Natural killer cell treated with Interleukin-12 subunit alpha and Interleukin-12 subunit beta and Interleukin-15 and Interleukin-18, amount 100 ng/mL, for 72 hours (primary cell): ENCODE measurements at regions not wholly inside any gene's neighbourhood (a gene's known extent, or its start where the extent isn't known, plus 50 kb on each side); places are given as distances from the start of the nearest gene placed in this dataset.
A peak's percentile ranks its signal among the peaks of the same experiment; 100 is the strongest.
"Not testable (repeated sequence)": the region's sequence is repeated elsewhere in the genome, so short reads cannot be mapped to it uniquely, and the experiment has no call there.

Experiments
- ATAC-seq, 2 donors: fragments of 150-1000 bp; cut with Tn5 transposase in 1 of 2; sonication (Bioruptor Pico), chemical (Tn5 transposase) in 1 of 2; 2 replicates each; pipeline ENCODE4 v1.10.0; 2021
- DNase-seq: peaks from one replicate; pipeline ENCODE4 v3.0.0; 2022; ENCODE audit warnings: low spot score
- H3K27ac Mint-ChIP-seq, 2 donors: 1 replicate in 1 of 2; 2 replicates in 1 of 2; pipeline ENCODE4 v1.8.0; 2022; ENCODE audit warnings: mixed read lengths in 2 of 2, mild to moderate bottlenecking in 1 of 2, moderate library complexity in 1 of 2
- H3K27me3 Mint-ChIP-seq, 2 donors: 1 replicate in 1 of 2; 2 replicates in 1 of 2; pipeline ENCODE4 v1.8.0; 2022; ENCODE audit warnings: mixed read lengths in 2 of 2
- H3K36me3 Mint-ChIP-seq: one replicate; pipeline ENCODE4 v1.8.0; 2022; ENCODE audit warnings: mixed read lengths
- H3K4me1 Mint-ChIP-seq, 2 donors: 1 replicate in 1 of 2; 2 replicates in 1 of 2; pipeline ENCODE4 v1.8.0; 2022; ENCODE audit warnings: low read depth in 2 of 2, mixed read lengths in 2 of 2, mild to moderate bottlenecking in 1 of 2
- H3K4me3 Mint-ChIP-seq: one replicate; pipeline ENCODE4 v1.8.0; 2022; ENCODE audit warnings: mixed read lengths
- H3K9me3 Mint-ChIP-seq: 2 replicates; pipeline ENCODE4 v1.8.0; 2022; ENCODE audit warnings: mixed read lengths

DNA sequence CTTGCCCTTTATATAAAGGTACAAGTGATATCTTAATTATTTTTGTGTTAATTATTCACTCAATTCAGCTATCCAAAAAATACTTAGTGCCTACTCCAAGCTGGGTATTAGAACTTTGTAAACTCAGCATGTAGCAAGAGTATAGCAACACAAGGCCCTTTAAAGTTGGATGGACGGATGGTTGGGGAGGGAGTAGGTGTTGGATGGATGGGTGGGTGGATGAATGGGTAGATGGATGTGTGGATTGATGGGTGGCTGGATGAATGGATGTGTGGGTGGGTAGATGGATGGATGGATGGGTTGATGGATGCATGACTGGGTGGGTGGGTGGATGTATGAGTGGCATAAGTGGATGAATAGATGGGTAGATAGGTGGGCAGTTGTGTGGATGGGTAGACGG, 211.5 kb downstream of the BANP start:
- not testable (repeated sequence) for H3K4me3 Mint-ChIP-seq, H3K27ac Mint-ChIP-seq, H3K9me3 Mint-ChIP-seq, H3K4me1 Mint-ChIP-seq, ATAC-seq, H3K36me3 Mint-ChIP-seq, DNase-seq
- H3K27me3 Mint-ChIP-seq: peaks cover 13 to 19% of the 10 kb centered on the region in 2 donors

GRCh38 chr16:88164196-88165039, 213.2 kb downstream of the BANP start:
- H3K4me3 Mint-ChIP-seq, H3K4me1 Mint-ChIP-seq, DNase-seq, H3K9me3 Mint-ChIP-seq, H3K27ac Mint-ChIP-seq, H3K36me3 Mint-ChIP-seq: not testable (repeated sequence)
- ATAC-seq: peak; percentile 17 to 29
- H3K27me3 Mint-ChIP-seq: peaks cover 13 to 19% of the 10 kb centered on the region in 2 donors

DNA sequence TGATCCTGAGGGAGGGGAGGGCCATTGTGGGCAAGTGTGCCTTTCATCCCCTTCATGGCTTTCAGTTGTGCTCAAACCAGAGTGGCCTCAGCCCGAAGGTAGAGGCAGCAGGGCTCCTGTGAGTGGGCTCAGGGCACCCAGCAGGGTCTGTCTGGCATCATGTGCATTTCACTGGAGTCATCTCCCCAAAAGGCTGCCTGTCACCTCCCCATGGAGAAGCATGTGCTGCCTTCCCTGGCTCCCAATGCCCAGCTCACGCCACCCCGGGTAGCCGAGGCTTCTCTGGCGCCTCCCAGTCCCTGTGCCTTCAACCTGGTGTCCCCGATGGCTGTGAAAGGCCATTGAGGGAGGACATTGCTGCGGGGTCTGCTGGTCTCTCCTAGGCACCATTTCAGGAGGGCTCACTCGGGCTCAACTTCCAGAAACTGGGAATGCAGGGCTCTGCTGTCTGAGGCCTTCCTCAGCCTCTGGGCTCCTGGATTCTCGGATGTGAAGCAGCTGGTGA, 213.9 kb downstream of the BANP start:
- not testable (repeated sequence) for H3K27ac Mint-ChIP-seq, H3K4me1 Mint-ChIP-seq, DNase-seq, H3K4me3 Mint-ChIP-seq, ATAC-seq, H3K36me3 Mint-ChIP-seq, H3K9me3 Mint-ChIP-seq
- peaks cover 13 to 19% of the 10 kb centered on the region in 2 donors for H3K27me3 Mint-ChIP-seq

GRCh38 chr16:88165683-88166082, 214.4 kb downstream of the BANP start:
- H3K4me3 Mint-ChIP-seq, DNase-seq, H3K4me1 Mint-ChIP-seq, H3K36me3 Mint-ChIP-seq, H3K9me3 Mint-ChIP-seq, H3K27ac Mint-ChIP-seq, ATAC-seq: not testable (repeated sequence)
- peaks cover 17 to 25% of the 10 kb centered on the region in 2 donors for H3K27me3 Mint-ChIP-seq

GRCh38 chr16:88166209-88166773, 215.1 kb downstream of the BANP start:
- H3K27ac Mint-ChIP-seq, DNase-seq, H3K9me3 Mint-ChIP-seq, H3K4me1 Mint-ChIP-seq, ATAC-seq, H3K36me3 Mint-ChIP-seq, H3K4me3 Mint-ChIP-seq: not testable (repeated sequence)
- peaks cover 14 to 26% of the 10 kb centered on the region in 2 donors for H3K27me3 Mint-ChIP-seq

GRCh38 chr16:88167798-88168556, 214.8 kb upstream of the ZNF469 start:
- not testable (repeated sequence) for H3K9me3 Mint-ChIP-seq, DNase-seq, H3K36me3 Mint-ChIP-seq, H3K4me3 Mint-ChIP-seq, ATAC-seq, H3K4me1 Mint-ChIP-seq, H3K27ac Mint-ChIP-seq
- H3K27me3 Mint-ChIP-seq: peaks cover 27 to 39% of the 10 kb centered on the region in 2 donors

DNA sequence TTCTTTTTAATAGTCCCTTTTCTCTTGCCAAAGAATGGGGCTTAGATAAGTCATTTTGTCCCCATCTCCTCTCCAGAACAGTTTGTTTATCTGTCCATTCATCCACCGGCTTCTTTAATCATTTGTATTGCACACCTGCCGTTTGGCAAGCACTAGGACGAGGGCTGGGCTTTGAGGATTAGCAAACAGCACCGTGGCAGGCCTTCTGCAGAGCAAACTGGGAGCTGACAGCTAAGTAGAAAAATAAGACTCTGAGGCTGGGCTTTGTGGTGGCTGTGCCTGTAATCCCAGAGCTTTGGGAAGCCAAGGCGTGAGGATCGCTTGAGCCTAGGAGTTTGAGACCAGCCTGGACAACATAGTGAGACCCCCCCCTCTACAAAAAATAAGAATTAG, 214.2 kb upstream of the ZNF469 start:
- H3K27me3 Mint-ChIP-seq: peaks cover 25 to 36% of the 10 kb centered on the region in 2 donors
- H3K27ac Mint-ChIP-seq, DNase-seq, ATAC-seq, H3K4me3 Mint-ChIP-seq, H3K4me1 Mint-ChIP-seq, H3K36me3 Mint-ChIP-seq, H3K9me3 Mint-ChIP-seq: not testable (repeated sequence)

DNA sequence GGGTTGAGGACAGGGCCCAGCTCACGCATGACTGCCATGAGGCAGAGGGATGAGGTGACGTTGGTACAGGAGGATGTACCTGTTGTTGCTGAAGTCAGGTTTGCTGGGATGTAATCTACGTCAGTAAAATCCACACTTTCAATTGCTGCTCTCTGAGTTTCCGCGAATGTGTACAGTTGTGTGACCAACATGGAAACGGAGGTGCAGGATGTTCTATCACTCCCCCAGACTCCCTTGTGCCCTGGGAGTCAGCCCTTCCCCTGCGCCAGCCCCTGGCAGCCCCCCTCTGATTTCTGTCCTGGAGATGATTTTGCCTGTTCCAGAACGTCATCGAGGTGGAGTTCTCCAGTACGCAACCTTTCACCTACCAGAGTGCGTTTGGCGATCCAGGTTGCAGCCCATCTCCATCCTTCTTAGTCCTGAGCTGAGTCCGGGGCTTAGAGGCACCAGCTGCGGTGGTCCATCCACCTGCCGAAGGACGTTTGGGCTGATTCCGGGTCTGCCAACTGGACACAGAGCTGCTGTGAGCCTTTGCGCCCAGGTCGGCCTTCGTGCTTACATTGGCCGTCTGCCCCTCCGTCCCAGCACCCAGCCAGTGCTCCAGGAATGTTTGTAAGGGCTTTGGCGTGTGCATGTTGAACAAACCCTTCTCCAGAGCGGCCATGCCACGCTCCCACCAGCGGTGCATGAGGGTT, 213.5 kb upstream of the ZNF469 start:
- not testable (repeated sequence) for DNase-seq, H3K4me1 Mint-ChIP-seq, ATAC-seq, H3K4me3 Mint-ChIP-seq, H3K36me3 Mint-ChIP-seq, H3K9me3 Mint-ChIP-seq, H3K27ac Mint-ChIP-seq
- H3K27me3 Mint-ChIP-seq: peaks cover 24 to 28% of the 10 kb centered on the region in 2 donors

DNA sequence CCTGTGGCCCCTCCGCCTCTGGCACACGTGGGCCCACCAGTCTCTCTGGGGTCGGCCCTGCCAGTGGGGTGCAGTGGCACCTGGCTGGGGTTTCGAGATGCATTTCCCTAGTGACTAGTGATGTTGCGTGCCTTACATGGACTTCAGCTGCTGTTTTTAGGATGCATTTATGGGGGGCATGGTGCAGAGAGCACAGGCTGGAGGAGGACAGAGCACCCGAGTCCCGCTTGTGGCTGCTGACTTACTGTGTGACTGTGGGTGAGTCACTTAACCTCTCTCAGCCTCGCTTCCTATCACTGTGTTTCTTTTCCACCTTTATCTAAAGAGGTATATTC, 213.0 kb upstream of the ZNF469 start:
- H3K9me3 Mint-ChIP-seq, H3K27ac Mint-ChIP-seq, DNase-seq, H3K4me1 Mint-ChIP-seq, ATAC-seq, H3K4me3 Mint-ChIP-seq, H3K36me3 Mint-ChIP-seq: not testable (repeated sequence)
- H3K27me3 Mint-ChIP-seq: peaks cover 24 to 26% of the 10 kb centered on the region in 2 donors

DNA sequence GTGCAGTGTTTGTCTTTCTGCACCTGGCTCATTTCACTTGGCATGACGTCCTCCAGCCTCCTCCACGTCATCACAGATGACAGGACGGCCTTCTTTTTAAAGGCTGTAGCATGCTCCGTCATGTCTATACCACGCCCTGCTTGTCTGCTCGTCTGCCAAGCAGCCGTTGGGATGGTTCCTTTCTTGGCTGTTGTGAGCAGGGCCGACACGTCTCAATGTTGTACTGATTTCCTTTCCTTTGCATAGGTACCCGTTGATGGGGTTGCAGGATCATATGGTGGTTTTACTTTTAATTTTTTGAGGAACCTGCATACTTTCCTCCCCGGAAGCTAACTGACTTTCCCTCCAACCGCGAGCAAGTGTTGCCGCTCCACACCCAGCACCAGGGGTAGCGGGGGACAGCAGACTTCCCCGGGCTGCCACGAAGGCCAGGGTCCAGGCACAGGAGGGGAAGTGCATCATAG, 212.2 kb upstream of the ZNF469 start:
- no peak overlapping the region for H3K27ac Mint-ChIP-seq
- H3K9me3 Mint-ChIP-seq: no peaks in the 10 kb centered on the region
- peaks cover 24 to 34% of the 10 kb centered on the region in 2 donors for H3K27me3 Mint-ChIP-seq
- DNase-seq: no peak
- H3K4me3 Mint-ChIP-seq: peak overlapping the region; percentile 36
- H3K4me1 Mint-ChIP-seq: peaks cover 3 to 5% of the 10 kb centered on the region in 2 donors
- H3K36me3 Mint-ChIP-seq: peaks cover 6% of the 10 kb centered on the region
- no peak for ATAC-seq

GRCh38 chr16:88171126-88171525, 211.6 kb upstream of the ZNF469 start:
- H3K9me3 Mint-ChIP-seq, H3K4me1 Mint-ChIP-seq, H3K27ac Mint-ChIP-seq, ATAC-seq, H3K36me3 Mint-ChIP-seq, H3K4me3 Mint-ChIP-seq, DNase-seq: not testable (repeated sequence)
- peaks cover 24 to 35% of the 10 kb centered on the region in 2 donors for H3K27me3 Mint-ChIP-seq

GRCh38 chr16:88176184-88176583, 206.6 kb upstream of the ZNF469 start:
- H3K27ac Mint-ChIP-seq, H3K4me1 Mint-ChIP-seq: not testable (repeated sequence)
- peaks cover 21 to 37% of the 10 kb centered on the region in 2 donors for H3K27me3 Mint-ChIP-seq

GRCh38 chr16:88176591-88177180, 206.1 kb upstream of the ZNF469 start:
- H3K9me3 Mint-ChIP-seq, H3K4me1 Mint-ChIP-seq, DNase-seq, H3K4me3 Mint-ChIP-seq, H3K27ac Mint-ChIP-seq, ATAC-seq, H3K36me3 Mint-ChIP-seq: not testable (repeated sequence)
- peaks cover 17 to 38% of the 10 kb centered on the region in 2 donors for H3K27me3 Mint-ChIP-seq

More at GRCh38 chr16:88176184-88176583, 206.6 kb upstream of the ZNF469 start:
- not testable (repeated sequence) for H3K4me3 Mint-ChIP-seq, H3K9me3 Mint-ChIP-seq, H3K36me3 Mint-ChIP-seq, DNase-seq, ATAC-seq
